SU-DHL-6 (cell line): ENCODE measurements at regions not wholly inside any gene's neighbourhood (a gene's known extent, or its start where the extent isn't known, plus 50 kb on each side); places are given as distances from the start of the nearest gene placed in this dataset.

Source experiments
- H2AFZ ChIP-seq: fragments of 200-600 bp; sonication (generic); 2 replicates; pipeline ENCODE4 v1.6.1; 2014; ENCODE audit warnings: low read depth, mild to moderate bottlenecking, moderate library complexity, mixed read lengths, antibody characterized with exemption, low read length; ENCODE audit not compliant: severe bottlenecking
- H3F3A ChIP-seq: fragments of 200-600 bp; shearing (Covaris generic); 2 replicates; pipeline ENCODE4 v1.6.0; 2016; ENCODE audit warnings: antibody characterized with exemption, mild to moderate bottlenecking; ENCODE audit not compliant: insufficient read depth
- H3K27ac ChIP-seq: fragments of 200-600 bp; sonication (generic); 2 replicates; pipeline ENCODE4 v1.5.1; 2016; ENCODE audit warnings: low read depth, mild to moderate bottlenecking, low read length, moderate library complexity, mixed read lengths
- H3K27me3 ChIP-seq: fragments of 200-600 bp; sonication (generic), shearing (Covaris generic); 2 replicates; pipeline ENCODE4 v1.6.0; 2014; ENCODE audit warnings: mild to moderate bottlenecking, low read length
- H3K36me3 ChIP-seq: fragments of 200-600 bp; sonication (generic); 2 replicates; pipeline ENCODE4 v1.6.1; 2014; ENCODE audit warnings: mild to moderate bottlenecking, low read length, mixed read lengths
- H3K4me2 ChIP-seq: fragments of 300-600, 200-600 bp; shearing (Covaris generic), sonication (generic); 2 replicates; pipeline ENCODE4 v1.6.0; 2014; ENCODE audit warnings: low read length, low read depth, mild to moderate bottlenecking; ENCODE audit not compliant: poor library complexity, severe bottlenecking
- H3K4me3 ChIP-seq: fragments of 200-600 bp; sonication (generic); 2 replicates; pipeline ENCODE4 v1.5.1; 2014; ENCODE audit warnings: antibody characterized with exemption, low read length, mild to moderate bottlenecking, mixed read lengths; ENCODE audit not compliant: insufficient read depth, poor library complexity, severe bottlenecking
- H3K79me2 ChIP-seq: fragments of 200-600 bp; sonication (generic); 2 replicates; pipeline ENCODE4 v1.6.1; 2014; ENCODE audit warnings: mild to moderate bottlenecking, low read length, moderate library complexity; ENCODE audit not compliant: insufficient read depth
- H3K9ac ChIP-seq: fragments of 200-600 bp; sonication (generic); 2 replicates; pipeline ENCODE4 v1.7.0; 2014; ENCODE audit warnings: mild to moderate bottlenecking, low read length
- H3K9me2 ChIP-seq: fragments of 200-600 bp; sonication (generic); replicated peaks from 2 replicates; pipeline ENCODE4 v1.6.1; 2014; ENCODE audit warnings: low read length; ENCODE audit not compliant: insufficient read depth
- H3K9me3 ChIP-seq: fragments of 200-600 bp; sonication (generic); 2 replicates; pipeline ENCODE4 v1.6.1; 2014; ENCODE audit warnings: low read length, mixed read lengths; ENCODE audit not compliant: insufficient read depth
- H4K20me1 ChIP-seq: fragments of 200-600 bp; sonication (generic); 2 replicates; pipeline ENCODE4 v1.6.1; 2014; ENCODE audit warnings: low read depth, mild to moderate bottlenecking, antibody characterized with exemption, low read length, moderate library complexity, mixed read lengths
- EZH2phosphoT487 ChIP-seq: fragments of 200-600 bp; sonication (generic), shearing (Covaris generic); conservative IDR thresholded peaks from 2 replicates; pipeline ENCODE4 v1.6.1; 2018; ENCODE audit warnings: mild to moderate bottlenecking, antibody characterized with exemption, low read length, moderate library complexity, mixed read lengths
- TF ChIP-seq, protein P1 (sequence below): fragments of 200-600 bp; sonication (generic); IDR thresholded peaks from one replicate; pipeline ENCODE4 v1.5.1; 2017; ENCODE audit warnings: antibody characterized with exemption, mild to moderate bottlenecking, low read length, moderate library complexity; ENCODE audit not compliant: insufficient read depth, poor library complexity, severe bottlenecking

DNA sequence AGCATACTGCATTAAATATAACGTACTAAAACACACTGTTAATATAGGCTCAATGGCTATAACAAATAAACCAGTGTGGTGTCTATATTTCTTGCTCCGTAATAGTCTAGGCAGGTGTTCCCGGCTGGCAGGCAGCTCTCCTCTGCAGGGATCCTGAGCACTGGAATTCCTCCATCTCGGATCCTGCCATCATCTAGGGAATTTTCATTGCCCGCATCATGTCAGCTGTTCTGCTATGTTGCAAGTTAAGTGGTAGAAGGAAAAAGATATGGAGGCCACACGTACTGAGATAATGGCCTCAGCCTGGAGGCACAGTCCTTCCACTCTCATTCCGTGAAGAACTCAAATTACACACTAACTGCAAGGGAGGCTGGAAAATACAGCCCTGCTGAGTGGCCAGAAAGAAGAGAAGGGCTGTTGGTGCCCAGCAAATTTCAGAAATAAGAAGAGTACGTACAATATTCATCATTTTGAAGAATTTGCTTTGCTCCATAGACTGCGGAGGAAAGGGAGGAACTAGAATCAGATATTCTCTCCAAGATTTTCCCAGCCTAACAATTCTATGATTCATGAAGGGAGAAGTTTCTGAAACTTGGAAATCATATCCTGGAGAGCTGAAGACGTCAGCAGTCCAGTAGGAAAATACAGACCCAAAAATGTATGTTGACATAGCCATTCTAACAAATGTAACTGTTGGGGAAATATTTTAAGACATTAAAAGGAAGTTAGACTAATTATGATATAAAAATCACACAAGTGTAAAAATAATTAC lies 263.3 kb downstream of the MRPL39 start:
- H3K4me2 ChIP-seq = no peak overlapping the region
- no peak overlapping the region for H2AFZ ChIP-seq
- H3K9ac ChIP-seq = no peak overlapping the region
- no peaks in the 10 kb centered on the region for H3K27me3 ChIP-seq
- no peaks in the 10 kb centered on the region for H3F3A ChIP-seq
- H3K9me3 ChIP-seq = no peaks in the 10 kb centered on the region
- no peaks in the 10 kb centered on the region for H4K20me1 ChIP-seq
- H3K4me3 ChIP-seq = no peak overlapping the region
- no peak overlapping the region for H3K27ac ChIP-seq
- no peaks in the 10 kb centered on the region for H3K36me3 ChIP-seq
- no peaks in the 10 kb centered on the region for H3K9me2 ChIP-seq
- no peaks in the 10 kb centered on the region for H3K79me2 ChIP-seq
- no peak for TF ChIP-seq EZH2phosphoT487
- TF ChIP-seq, protein P1, sequence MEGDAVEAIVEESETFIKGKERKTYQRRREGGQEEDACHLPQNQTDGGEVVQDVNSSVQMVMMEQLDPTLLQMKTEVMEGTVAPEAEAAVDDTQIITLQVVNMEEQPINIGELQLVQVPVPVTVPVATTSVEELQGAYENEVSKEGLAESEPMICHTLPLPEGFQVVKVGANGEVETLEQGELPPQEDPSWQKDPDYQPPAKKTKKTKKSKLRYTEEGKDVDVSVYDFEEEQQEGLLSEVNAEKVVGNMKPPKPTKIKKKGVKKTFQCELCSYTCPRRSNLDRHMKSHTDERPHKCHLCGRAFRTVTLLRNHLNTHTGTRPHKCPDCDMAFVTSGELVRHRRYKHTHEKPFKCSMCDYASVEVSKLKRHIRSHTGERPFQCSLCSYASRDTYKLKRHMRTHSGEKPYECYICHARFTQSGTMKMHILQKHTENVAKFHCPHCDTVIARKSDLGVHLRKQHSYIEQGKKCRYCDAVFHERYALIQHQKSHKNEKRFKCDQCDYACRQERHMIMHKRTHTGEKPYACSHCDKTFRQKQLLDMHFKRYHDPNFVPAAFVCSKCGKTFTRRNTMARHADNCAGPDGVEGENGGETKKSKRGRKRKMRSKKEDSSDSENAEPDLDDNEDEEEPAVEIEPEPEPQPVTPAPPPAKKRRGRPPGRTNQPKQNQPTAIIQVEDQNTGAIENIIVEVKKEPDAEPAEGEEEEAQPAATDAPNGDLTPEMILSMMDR = no peak

DNA sequence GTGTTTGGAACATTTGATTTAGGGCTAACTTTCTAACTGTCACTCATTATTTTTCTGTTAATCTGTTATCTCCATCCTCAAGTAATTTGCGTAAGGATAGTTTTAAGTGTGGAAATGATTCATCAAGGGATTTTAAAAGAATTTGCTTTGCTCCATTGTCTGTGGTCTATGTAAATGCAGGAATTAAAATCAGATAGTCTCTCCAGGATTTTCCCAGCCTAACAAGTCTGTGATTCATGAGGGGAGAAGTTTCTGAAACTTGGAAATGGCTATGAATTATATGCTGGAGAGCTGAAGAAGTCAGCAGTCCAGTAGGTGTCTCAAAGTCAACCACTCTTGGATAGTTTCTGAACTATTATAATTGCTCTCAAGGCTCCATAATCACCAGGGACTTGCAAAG lies 264.5 kb downstream of the MRPL39 start:
- no peaks in the 10 kb centered on the region for H3K9me3 ChIP-seq
- H3K36me3 ChIP-seq = no peaks in the 10 kb centered on the region
- no peaks in the 10 kb centered on the region for H3K27me3 ChIP-seq
- H3K9me2 ChIP-seq = no peaks in the 10 kb centered on the region
- no peaks in the 10 kb centered on the region for H3F3A ChIP-seq
- no peaks in the 10 kb centered on the region for H4K20me1 ChIP-seq
- no peak for TF ChIP-seq EZH2phosphoT487
- TF ChIP-seq, protein P1 = no peak
- H3K27ac ChIP-seq = no peak overlapping the region
- H3K4me2 ChIP-seq = no peak overlapping the region
- no peak overlapping the region for H3K4me3 ChIP-seq
- H3K79me2 ChIP-seq = no peaks in the 10 kb centered on the region
- H2AFZ ChIP-seq = no peak overlapping the region
- no peak overlapping the region for H3K9ac ChIP-seq

DNA sequence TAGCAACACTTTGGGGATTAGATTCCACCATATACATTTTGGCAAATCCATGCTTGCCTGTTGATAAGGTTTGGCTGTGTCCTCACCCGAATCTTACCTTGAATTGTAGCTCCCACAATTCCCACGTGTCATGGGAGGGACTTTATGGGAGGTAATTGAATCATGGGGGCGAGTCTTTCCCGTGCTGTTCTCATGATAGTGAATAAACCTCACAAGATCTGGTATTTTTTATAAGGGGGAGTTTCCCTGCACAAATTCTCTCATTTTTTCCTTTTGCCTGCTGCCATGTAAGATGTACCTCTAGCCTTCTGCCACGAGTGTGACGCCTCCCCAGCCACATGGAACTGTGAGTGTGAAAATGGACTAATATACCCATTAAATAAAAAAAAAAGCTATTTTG lies 265.3 kb downstream of the MRPL39 start:
- Histone ChIP-seq H3K36me3 (no peaks in the 10 kb centered on the region), H3K4me2 (no peak overlapping the region), H2AFZ (no peak overlapping the region), H3K9me3 (no peaks in the 10 kb centered on the region), H3K9me2 (no peaks in the 10 kb centered on the region), H3K9ac (no peak overlapping the region), H4K20me1 (no peaks in the 10 kb centered on the region), H3K27me3 (no peaks in the 10 kb centered on the region), H3K79me2 (no peaks in the 10 kb centered on the region), H3K4me3 (no peak overlapping the region), H3F3A (no peaks in the 10 kb centered on the region), H3K27ac (no peak overlapping the region)
- no peak for TF ChIP-seq EZH2phosphoT487
- TF ChIP-seq, protein P1 = no peak
